ENCODE measurements at regions not wholly inside any gene's neighbourhood (a gene's known extent, or its start where the extent isn't known, plus 50 kb on each side); places are given as distances from the start of the nearest gene placed in this dataset.

GRCh38 chr13:72448082-72448481 is 279.3 kb downstream of the MZT1 start:
- DNase-seq (ENCODE audit: low spot score): no peak

- no peak for DNase-seq (ENCODE audit: low spot score)
Observed at GRCh38 chr13:72444999-72445398, 282.4 kb downstream of the MZT1 start.

GRCh38 chr13:72437458-72437857 is 290.0 kb downstream of the MZT1 start:
- no peak for DNase-seq (ENCODE audit: low spot score)

- no peak for DNase-seq (ENCODE audit: low spot score)
Observed at GRCh38 chr13:72435251-72435650, 292.2 kb downstream of the MZT1 start.

- DNase-seq (ENCODE audit: low spot score): no peak
Observed at GRCh38 chr13:72431981-72432682, 295.3 kb downstream of the MZT1 start.

GRCh38 chr13:72430923-72431322 is 296.5 kb downstream of the MZT1 start:
- no peak for DNase-seq (ENCODE audit: low spot score)

- DNase-seq (ENCODE audit: low spot score): no peak
Observed at GRCh38 chr13:72427757-72428528, 299.5 kb downstream of the MZT1 start.

- DNase-seq (ENCODE audit: low spot score): no peak
Observed at GRCh38 chr13:72424059-72424458, 303.4 kb downstream of the MZT1 start.

- DNase-seq (ENCODE audit: low spot score): no peak
Observed at GRCh38 chr13:72415817-72416216, 311.6 kb downstream of the MZT1 start.

GRCh38 chr13:72412481-72412880 is 314.9 kb downstream of the MZT1 start:
- DNase-seq (ENCODE audit: low spot score): no peak

GRCh38 chr13:72405441-72405840 is 322.0 kb downstream of the MZT1 start:
- no peak for DNase-seq (ENCODE audit: low spot score)

- no peak for DNase-seq (ENCODE audit: low spot score)
Observed at GRCh38 chr13:72403396-72404010, 323.9 kb downstream of the MZT1 start.

GRCh38 chr13:72400856-72401255 is 326.6 kb downstream of the MZT1 start:
- no peak for DNase-seq (ENCODE audit: low spot score)

- DNase-seq (ENCODE audit: low spot score): no peak
Observed at GRCh38 chr13:72399351-72399750, 328.1 kb downstream of the MZT1 start.

GRCh38 chr13:72397265-72397664 is 330.2 kb downstream of the MZT1 start:
- no peak for DNase-seq (ENCODE audit: low spot score)

- no peak for DNase-seq (ENCODE audit: low spot score)
Observed at GRCh38 chr13:72390909-72391308, 336.5 kb downstream of the MZT1 start.

- no peak for DNase-seq (ENCODE audit: low spot score)
Observed at GRCh38 chr13:72386138-72386684, 341.2 kb downstream of the MZT1 start.

- no peak for DNase-seq (ENCODE audit: low spot score)
Observed at GRCh38 chr13:72384879-72385278, 342.6 kb downstream of the MZT1 start.

GRCh38 chr13:72384186-72384823 is 343.1 kb downstream of the MZT1 start:
- no peak for DNase-seq (ENCODE audit: low spot score)

- no peak for DNase-seq (ENCODE audit: low spot score)
Observed at GRCh38 chr13:72383646-72384045, 343.8 kb downstream of the MZT1 start.

GRCh38 chr13:72379581-72379980 is 347.8 kb downstream of the MZT1 start:
- DNase-seq (ENCODE audit: low spot score): no peak

GRCh38 chr13:72368031-72368430 is 359.4 kb downstream of the MZT1 start:
- no peak for DNase-seq (ENCODE audit: low spot score)
